SW 1271 (cell line): ENCODE measurements at regions not wholly inside any gene's neighbourhood (a gene's known extent, or its start where the extent isn't known, plus 50 kb on each side); places are given as distances from the start of the nearest gene placed in this dataset.
"Not testable (repeated sequence)": the region's sequence is repeated elsewhere in the genome, so short reads cannot be mapped to it uniquely, and the experiment has no call there.

Experiments
- DNase-seq, 2 experiments: peaks; one replicate each; lab custom pipeline; 2025; lab: John Stamatoyannopoulos, UW

DNA sequence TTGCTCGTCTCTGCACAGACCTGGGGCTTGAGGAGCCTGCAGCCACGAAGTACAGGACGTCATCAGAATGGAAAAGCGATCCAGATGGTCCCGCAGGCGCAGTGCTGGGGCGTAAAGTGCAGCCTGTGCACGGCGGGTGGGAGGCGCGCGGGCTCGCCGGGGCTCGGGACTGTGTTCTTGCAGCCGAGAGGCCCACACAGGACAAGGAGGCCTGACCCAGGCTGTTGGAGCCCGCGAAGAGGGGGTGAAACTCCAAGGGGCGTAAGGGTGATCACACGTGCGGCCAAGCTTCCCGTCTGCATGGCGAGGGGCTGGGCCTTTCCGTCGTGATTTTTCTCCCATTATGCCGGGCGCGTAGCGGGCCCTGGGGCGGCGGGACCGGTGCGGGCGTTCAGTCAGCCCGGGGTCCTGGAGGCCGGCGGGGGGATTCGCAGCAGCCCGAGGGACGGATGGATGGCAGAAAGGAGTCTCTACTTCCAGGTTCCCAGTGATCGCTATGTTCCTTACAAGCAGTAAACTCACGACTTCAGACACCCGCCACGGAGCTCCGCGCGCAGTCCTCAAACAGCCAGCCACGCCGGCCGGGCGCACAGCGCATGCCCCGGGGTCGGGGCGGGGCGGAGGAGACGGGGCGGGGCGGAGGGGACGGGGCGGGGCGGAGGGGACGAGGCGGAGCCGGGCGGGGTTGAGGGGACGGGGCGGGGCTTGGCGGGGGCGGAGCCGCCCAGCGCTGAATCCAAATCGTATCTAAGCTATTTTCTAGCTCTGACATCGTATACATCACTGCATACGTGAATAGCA is 141.0 kb upstream of the KCNJ18 start:
- peak; percentile 45 to 70 for DNase-seq

DNA sequence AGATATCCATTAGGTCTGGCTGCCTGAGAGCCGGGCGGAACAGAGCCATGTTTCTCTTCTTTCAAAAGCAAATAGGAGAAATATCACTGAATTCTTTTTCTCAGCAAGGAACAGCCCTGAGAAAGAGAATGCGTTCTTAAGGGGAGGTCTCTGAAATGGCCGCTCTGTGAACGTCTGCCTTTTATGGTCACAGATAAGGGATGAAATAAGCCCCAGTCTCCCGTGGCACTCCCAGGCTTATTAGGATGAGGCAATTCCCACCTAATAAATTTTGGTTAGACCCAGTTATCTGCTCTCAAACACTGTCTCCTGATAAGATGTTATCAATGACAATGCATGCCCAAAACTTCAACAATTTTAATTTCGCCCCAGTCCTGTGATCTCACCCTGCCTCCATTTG is 133.4 kb upstream of the KCNJ18 start:
- DNase-seq, result not testable (repeated sequence)

DNA sequence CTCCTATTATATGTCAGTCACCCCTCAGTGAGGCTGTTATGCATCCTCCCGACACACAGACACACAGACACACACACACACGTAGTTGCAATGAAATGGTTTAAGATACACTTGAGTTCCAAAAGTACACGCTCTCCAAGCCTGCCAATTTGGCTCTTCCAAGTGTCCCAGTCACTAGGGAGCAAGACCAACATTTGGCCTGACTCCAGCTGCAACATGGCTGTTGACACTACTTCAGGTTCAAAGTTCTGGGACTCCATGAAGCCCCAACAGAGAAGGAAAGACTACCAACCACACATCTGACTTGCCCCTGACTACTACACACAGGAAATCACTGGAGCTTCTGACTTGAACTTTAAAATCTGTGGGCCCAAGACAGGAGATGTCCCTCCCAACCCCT is 128.1 kb upstream of the KCNJ18 start:
- no peak for DNase-seq

DNA sequence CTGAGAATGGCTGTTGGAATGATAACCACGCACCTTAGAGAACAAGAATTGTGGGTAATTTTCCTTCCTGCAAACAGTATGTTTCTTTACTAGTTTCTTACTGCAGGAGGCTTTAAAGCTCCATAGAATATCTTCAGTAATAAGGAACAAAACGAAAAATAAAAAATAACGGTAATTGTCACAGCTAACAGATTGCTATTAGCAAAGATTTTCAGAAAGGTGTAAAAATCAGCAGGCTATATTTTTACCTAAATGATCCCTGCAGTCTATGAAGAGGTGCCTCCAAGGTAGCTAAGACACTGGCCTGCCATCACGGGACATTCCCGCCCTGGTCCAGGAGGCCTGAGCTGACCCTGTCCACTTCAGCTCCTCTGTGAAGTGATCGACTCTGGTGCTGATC is 127.6 kb upstream of the KCNJ18 start:
- not testable (repeated sequence) for DNase-seq

DNA sequence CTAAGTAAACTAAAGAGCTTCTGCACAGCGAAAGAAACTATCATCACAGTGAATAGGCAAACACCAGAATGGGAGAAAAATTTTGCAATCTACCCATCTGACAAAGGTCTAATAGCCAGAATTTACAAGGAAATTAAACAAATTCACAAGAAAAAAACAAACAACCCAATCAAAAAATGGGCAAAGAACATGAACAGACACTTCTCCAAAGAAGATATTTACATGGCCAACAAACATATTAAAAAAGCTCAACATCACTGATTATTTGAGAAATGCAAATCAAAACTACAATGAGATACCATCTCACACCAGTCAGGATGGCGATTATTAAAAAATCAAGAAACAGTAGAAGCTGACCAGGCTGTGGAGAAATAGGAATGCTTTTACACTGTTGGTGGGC is 121.9 kb upstream of the KCNJ18 start:
- not testable (repeated sequence) for DNase-seq

DNA sequence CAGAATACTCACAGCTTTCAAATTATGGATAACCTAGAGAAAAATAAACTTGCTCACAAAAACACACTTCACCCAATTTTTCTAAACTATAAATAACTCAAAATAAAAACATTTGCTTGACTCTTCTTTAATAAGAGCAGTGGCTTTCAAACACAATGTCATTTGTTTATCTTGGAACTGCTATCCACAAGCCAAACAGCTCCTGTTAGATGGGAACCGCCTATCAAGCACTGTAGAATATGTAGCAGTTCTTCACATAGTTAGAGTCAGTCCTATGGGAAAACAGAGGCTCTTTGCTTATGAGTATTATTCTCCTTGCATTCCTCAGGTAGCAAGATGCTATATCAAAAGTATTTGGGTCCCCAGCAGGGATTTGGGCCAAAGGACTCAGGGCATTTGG is 120.2 kb upstream of the KCNJ18 start:
- not testable (repeated sequence) for DNase-seq

DNA sequence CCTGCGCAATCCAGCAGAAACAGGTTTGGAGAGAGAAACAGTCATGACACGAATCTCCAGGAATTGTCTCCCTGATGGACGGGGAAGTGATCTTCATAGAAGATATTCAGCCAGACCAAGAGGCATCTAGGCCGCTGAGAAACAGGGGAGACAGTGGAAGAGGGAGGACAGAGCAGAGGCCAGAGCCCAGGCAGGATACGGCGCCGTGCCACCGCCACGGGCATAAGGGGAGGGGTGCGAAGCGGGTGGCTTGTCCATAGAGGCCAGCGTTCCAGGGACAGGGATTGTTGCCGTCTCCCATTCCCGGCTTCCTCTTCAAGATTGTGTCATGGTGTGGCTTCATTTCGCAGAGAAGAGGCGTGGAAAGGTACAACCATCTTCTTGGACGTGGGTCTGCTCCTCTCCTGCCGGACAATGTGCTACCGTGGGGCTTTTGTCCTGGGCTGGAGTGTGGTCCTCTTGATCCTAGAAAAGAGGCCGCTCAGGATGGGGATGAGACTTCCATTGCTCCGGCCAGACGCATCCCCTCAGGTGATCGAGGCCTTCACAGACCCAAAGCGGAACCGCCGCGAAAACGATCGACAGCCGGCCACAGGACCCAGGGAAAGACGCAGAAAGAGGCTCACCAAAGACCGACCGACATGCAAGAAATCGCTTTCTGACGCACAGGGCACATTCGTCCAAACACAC is 118.9 kb upstream of the KCNJ18 start:
- DNase-seq, result not testable (repeated sequence)

DNA sequence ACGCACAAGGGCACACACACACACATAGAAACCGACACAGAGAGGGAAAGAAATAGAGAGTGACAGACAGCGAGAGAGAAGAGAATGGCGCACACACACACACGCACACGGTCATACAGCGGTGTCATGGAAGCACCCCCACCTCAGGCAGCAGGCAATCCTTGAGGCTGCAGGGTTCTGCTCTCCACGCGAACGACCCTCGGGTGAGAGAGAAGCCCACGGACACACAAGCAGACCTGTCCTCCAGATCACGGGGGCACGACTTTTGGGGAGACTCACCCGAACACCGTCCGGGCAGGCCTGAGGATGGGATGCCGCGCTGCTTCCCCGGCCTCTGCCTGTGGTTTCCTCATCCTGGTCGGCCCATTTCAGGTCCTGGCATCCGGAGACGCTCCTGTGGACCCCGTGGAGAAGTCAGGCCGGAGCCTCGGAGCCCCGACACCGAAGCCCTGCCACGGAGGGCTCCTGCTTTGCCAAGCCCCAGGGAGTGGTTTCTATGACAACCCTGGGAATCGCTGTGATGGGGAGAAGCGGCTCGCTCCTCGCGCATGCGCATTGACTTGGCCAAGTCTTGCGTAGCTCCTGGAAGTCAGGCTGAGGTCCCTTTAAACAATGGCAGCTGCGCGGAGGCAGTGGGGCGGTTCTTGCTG is 118.2 kb upstream of the KCNJ18 start:
- no peak for DNase-seq

DNA sequence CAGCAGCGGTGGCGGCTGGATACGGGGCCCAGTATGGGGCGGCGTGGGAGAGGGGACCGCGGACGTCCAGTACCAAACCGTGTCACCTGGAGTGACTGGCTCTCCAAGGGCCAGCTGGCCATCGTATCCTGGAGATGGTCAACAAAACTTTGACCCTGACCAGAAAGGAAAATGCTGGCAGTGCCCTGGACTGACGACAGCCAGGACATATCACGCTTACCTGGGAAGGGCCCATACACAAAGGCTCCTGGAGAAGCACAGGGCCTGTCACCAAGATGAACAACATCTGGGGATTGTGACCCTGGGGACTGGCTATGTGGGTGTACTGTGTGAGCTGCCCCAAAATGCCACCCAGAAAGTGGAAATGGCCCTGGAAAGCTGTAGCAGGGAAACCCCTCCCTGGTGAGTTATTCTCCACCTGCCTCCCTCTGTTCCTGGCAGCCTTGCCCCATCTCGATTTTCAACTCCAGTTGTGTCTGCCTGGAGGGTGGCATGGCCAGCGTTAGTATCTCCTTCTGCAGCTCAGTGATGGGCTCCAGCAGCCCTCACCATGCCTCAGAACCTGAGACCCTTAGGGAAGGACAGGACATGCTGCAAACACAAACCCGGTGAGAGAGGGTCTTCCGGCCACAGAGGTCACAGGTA is 117.6 kb upstream of the KCNJ18 start:
- DNase-seq, result not testable (repeated sequence)

DNA sequence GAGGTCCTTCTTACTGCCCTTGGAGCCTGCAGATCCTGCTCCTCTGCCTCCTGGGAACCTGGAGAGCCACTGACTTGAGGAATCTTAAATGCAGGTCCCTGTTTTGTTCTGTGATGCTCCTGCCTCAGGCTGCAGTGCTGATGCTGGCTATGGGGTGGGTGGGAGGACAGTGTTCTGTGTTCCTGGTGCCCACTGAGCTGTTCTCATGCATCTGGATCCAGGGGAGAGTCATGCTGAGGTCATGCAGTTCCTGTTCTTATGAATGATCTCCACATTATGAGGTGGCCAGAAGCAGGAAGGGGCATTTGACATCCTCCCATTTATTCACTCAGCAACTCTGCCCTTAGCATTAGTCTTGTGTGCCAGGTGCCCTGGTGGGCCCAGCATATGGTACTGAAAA is 113.5 kb upstream of the KCNJ18 start:
- DNase-seq, result not testable (repeated sequence)

DNA sequence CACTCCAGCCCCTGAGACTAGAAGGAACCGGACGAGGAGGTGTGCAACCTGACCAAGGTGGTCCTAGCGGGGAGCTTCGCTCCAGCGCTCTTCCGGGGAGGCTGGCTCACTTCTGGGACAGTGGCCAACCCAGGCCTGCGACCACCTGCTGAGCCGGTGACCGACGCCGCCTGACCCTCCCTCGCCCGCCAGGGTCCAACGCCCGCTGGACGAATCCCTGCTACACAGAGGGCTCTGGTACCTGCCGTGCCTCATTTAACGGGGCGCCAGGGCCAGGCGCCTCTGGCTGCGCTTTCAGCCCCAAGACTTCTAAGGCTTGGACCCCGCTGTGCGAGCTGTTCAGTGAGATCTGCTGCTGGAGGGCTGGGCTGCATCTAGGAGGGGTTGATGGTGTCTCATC is 99.5 kb upstream of the KCNJ18 start:
- no peak for DNase-seq

DNA sequence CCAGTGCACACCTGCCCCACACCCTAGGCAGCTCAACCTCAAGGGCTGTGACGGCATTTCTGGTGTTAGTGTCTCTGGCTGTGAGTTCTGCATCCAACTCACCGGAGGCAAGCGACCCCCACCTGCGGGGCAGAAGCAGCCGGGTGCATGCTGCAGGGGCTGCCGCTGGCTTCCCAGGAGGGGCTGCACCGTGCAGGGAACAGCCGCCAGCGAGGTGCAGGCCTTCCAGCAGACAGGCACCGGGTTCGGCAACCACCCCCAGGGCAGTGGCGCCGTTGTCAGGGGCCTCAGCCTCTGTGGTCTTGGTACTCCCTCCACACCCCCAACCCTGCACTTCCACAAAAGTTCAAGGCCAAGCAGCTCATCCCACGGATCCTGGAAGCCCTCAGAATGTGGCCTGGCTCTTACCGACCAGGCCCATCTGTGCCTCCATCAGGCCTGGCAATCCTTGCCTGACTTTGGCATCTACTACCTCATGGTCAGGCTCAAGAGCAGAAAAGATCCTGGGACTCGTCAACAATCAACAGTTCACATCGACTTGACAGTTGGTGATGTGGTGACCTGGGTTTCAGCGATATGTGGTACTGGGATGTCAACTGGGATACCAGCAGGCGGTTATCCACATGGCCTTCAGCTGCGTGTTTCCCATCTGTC is 98.7 kb upstream of the KCNJ18 start:
- DNase-seq, result not testable (repeated sequence)

DNA sequence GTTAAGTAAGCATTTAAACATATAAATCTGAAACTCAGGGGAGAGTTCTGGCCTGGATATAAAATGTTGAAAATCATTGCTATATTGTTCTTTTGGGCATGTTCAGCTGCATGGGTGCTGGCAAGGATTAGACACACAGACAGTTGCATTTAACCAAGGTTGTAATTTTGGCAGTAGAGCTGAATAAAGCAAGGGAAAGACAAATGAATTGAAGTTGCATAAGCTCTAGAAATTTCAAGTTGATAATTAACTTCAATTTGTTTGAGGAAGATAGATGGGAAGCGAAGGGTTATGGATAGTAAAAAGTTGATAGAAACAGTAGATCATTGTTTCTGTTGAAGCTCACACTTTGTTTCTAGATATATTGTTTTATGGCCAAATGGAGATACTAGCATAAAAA is 97.2 kb upstream of the KCNJ18 start:
- no peak for DNase-seq

DNA sequence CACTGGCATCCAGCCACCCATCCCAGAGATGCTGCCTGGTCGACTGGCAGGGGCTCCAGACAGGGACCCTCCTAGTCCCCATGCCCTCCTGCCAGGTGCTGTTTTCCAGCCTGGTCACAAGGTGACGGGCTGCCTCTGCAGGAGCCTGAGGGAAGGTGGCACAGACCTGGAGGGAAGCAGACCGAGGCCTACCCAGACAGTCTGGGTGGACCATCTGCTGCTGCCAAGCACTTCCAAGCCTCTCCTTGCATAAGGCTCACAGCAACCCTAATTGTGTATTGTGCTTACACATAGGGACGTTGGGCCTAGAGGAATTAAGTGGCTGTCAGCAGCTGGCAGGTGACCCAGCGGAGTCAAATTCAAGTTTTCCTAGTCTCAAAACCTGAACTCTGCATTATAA is 90.1 kb upstream of the KCNJ18 start:
- DNase-seq, result no peak

DNA sequence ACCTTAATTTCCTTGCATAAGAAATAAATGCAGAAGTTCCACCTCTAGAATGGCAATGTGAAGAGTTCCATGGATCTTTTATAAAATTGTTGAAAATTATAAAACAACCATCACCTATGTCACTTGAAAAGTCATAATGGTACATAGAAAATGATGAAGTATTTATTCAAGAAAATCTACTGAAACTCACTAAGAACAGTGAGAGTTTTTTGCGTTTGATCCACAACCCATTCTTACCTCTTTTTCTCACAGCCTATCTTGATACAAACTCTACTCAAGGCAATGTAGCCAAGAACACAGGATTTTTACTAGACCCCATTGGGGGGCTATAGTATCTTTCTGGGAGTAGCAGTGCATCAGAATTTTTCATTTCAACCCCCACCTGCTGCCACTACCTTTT is 89.0 kb upstream of the KCNJ18 start:
- not testable (repeated sequence) for DNase-seq

DNA sequence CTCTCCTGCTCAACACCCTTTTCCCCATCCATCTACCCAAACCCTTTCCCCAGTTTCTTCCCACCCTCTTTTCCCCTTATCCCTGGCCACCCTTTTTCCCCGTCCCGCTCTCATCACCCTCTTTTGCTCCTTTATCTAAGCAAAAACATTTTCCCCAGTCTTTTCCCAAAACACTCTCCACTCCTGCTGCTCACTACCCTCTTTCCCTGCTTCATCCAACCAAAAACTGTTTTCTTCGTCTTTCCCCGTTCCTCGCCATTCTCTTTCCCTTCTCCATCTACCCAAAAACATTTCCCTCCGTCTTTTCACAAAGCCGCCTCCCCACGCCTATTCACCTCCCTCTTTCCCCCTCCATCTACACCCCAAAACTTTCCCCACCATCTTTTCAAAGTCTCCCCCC is 80.9 kb upstream of the KCNJ18 start:
- not testable (repeated sequence) for DNase-seq

DNA sequence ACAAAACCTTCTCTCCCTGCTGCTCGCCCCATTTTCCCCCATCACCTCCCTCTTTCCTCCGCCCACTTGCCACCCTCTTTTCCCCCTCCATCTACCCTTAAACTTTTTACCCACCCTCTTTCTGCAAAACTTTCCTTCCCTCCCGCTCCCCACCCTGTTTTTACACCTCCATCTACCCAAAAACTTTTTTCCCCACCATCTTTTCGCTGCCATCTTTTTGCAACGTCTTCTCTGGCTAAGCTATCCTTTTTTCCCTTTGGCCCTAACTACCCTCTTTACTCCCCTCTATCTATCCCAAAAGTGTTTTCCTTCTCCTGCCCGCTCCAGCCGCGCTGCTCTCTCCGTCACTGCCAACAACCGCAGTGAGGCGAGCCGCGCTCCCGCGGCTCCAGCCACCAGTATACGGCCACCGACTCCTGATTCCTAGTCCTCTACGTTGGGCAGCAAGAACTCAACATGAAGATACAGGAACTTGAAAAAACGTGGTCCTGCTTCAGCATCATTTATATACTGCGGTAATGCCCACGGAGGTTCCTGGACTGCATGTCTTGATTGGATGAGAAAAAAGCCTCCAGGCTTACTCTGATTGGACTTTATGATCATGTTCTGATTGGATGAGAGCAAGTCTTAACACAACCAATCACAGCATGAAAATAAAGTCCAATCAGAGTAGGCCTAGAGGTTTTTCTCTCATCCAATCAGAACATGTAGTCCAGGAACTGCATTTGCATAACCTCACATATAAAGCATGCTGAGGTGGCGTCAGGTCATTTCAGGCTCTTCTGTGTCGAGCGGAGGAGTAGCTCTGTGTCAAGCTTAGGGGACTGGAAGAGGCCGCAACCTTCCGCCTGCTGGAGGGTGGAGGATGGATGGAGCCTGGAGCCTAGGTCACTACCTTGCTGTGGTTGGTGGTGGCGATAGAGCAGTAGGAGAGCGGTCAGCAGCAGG is 79.9 kb upstream of the KCNJ18 start:
- DNase-seq, result not testable (repeated sequence)

DNA sequence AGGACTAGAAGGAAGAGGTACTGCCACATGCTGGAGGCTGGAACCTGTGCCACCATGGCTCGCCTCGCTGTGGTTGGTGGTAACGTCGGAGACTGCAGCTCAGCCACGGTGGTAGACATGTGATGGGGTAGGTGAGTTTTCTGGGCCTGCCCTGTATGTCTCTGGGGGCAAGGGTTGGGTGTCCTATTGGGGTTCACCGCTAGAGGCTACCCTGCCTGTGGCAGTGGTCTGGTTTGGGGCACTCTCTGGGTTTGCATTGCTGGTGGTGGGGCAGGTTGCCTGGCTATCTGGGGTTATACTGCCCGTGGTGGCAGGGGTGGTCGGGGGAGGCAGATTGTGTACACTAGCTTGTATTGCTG is 79.3 kb upstream of the KCNJ18 start:
- no peak for DNase-seq

DNA sequence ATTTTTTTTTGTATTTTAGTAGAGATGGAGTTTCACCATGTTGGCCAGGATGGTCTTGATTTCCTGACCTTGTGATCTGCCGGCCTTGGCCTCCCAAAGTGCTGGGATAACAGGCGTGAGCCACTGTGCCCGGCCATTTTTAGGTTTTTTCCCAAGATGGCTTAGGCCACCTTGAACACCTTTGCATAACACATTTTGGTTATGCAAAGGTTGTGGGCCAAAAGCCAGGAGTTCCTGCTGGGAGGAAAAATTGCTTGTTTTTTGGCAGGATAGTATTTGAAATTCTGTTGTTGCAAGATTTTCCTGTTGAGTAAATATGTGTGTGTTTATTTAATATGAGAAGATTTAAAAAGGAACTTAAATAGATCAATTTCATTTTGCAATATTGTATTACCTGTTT is 65.3 kb upstream of the KCNJ18 start:
- DNase-seq, result not testable (repeated sequence)
